Parathyroid adenoma (tissue), 2 donors: ENCODE measurements at regions not wholly inside any gene's neighbourhood (a gene's known extent, or its start where the extent isn't known, plus 50 kb on each side); places are given as distances from the start of the nearest gene placed in this dataset.

Experiments used
- H2AFZ ChIP-seq: fragments of 300-600 bp; sonication (generic); one replicate; pipeline ENCODE4 v1.7.0; 2017; ENCODE audit warnings: antibody characterized with exemption, mild to moderate bottlenecking
- H3K27ac ChIP-seq: fragments of 300-600 bp; sonication (generic); one replicate; pipeline ENCODE4 v1.7.0; 2017
- H3K27me3 ChIP-seq: fragments of 300-600 bp; sonication (generic); one replicate; pipeline ENCODE4 v1.7.0; 2017; ENCODE audit warnings: low read length; ENCODE audit not compliant: control insufficient read depth, insufficient read depth
- H3K36me3 ChIP-seq: fragments of 300-600 bp; sonication (generic); one replicate; pipeline ENCODE4 v1.7.0; 2017; ENCODE audit warnings: low read length; ENCODE audit not compliant: control insufficient read depth, insufficient read depth
- H3K4me1 ChIP-seq: fragments of 300-600 bp; sonication (generic); one replicate; pipeline ENCODE4 v1.7.0; 2017; ENCODE audit warnings: control low read depth
- H3K4me2 ChIP-seq: fragments of 300-600 bp; sonication (generic); one replicate; pipeline ENCODE4 v1.7.0; 2017; ENCODE audit warnings: low read length
- H3K4me3 ChIP-seq: fragments of 300-600 bp; sonication (generic); one replicate; pipeline ENCODE4 v1.7.0; 2017; ENCODE audit warnings: low read depth, low read length
- H3K79me2 ChIP-seq: fragments of 300-600 bp; sonication (generic); one replicate; pipeline ENCODE4 v1.7.0; 2017; ENCODE audit warnings: control low read depth
- H3K9ac ChIP-seq: fragments of 300-600 bp; sonication (generic); one replicate; pipeline ENCODE4 v1.7.0; 2017; ENCODE audit warnings: mild to moderate bottlenecking
- H3K9me3 ChIP-seq: fragments of 300-600 bp; sonication (generic); one replicate; pipeline ENCODE4 v1.7.0; 2017; ENCODE audit warnings: low read length; ENCODE audit not compliant: control insufficient read depth
- CTCF ChIP-seq: fragments of 300-600 bp; sonication (generic); IDR thresholded peaks from one replicate; pipeline ENCODE4 v1.7.0; 2017; ENCODE audit warnings: antibody characterized with exemption, mild to moderate bottlenecking
- donor health status: primary hyperparathyroidism.

GRCh38 chr19:27754700-27755099 is 1458.3 kb downstream of the UQCRFS1 start:
- no peaks in the 10 kb centered on the region for H3K79me2 ChIP-seq
- no peak for TF ChIP-seq CTCF
- H3K4me1 ChIP-seq: no peaks in the 10 kb centered on the region
- H3K27ac ChIP-seq: no peak overlapping the region
- no peaks in the 10 kb centered on the region for H3K9me3 ChIP-seq
- no peaks in the 10 kb centered on the region for H3K27me3 ChIP-seq
- H3K9ac ChIP-seq: no peak overlapping the region
- no peak overlapping the region for H2AFZ ChIP-seq
- H3K36me3 ChIP-seq: no peaks in the 10 kb centered on the region
- no peak overlapping the region for H3K4me2 ChIP-seq
- H3K4me3 ChIP-seq: no peak overlapping the region

GRCh38 chr19:27753622-27754021 is 1459.3 kb downstream of the UQCRFS1 start:
- H3K9me3 ChIP-seq: no peaks in the 10 kb centered on the region
- H2AFZ ChIP-seq: no peak overlapping the region
- H3K4me3 ChIP-seq: no peak overlapping the region
- H3K4me1 ChIP-seq: no peaks in the 10 kb centered on the region
- no peak for TF ChIP-seq CTCF
- H3K4me2 ChIP-seq: no peak overlapping the region
- H3K36me3 ChIP-seq: no peaks in the 10 kb centered on the region
- H3K79me2 ChIP-seq: no peaks in the 10 kb centered on the region
- H3K27me3 ChIP-seq: no peaks in the 10 kb centered on the region
- H3K9ac ChIP-seq: no peak overlapping the region
- H3K27ac ChIP-seq: no peak overlapping the region

DNA sequence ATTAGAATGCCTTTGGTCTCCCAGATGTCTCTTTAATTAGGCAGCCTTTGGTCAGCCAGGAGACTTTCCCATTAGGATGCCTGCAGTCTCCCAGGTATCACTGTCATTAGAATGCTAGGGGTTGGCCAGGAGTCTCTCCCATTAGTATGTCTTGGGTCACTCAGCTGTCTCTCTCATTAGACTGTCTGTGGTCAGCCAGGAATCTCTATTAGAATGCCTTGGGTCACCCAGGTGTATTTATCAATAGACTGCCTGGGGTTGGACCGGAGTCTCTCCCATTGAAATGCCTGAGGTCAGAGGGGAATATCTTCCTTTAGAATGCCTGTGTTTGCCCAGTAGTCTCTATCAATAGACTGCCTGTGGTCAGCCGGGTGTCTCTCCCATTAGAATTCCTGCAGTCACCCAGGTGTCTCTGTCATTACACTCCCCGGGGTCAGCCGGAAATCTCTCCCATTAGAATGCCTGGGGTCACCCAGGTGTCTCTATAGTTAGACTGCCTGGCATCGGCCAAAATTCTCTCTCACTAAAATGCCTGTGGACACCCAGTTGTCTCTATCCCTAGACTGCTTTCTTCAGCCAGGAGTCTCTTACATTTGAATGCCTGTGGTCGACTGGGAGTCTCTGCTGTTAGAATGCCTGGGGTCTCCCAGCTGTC is 1460.3 kb downstream of the UQCRFS1 start:
- Histone ChIP-seq H3K4me1 (no peaks in the 10 kb centered on the region), H3K9ac (no peak overlapping the region), H3K9me3 (no peaks in the 10 kb centered on the region), H2AFZ (no peak overlapping the region), H3K36me3 (no peaks in the 10 kb centered on the region), H3K27me3 (no peaks in the 10 kb centered on the region), H3K27ac (no peak overlapping the region), H3K79me2 (no peaks in the 10 kb centered on the region), H3K4me3 (no peak overlapping the region), H3K4me2 (no peak overlapping the region)
- no peak for TF ChIP-seq CTCF

DNA sequence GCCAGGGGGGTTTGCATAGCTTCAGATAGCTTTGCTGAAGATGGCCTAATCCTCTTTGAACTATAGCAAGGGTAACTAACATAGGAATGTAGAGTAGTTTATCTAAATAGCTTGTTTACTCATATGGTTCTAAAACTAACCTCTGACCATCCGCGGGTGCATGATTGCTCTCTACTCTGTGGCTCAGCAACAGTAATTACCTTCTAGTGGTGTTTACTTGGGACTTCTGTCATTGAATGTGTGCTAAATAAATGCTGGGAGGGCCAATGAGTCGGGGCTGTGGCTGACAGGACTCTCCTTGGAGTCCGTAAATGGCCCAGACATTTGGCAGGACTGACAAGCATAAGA is 1461.9 kb downstream of the UQCRFS1 start:
- no peak for TF ChIP-seq CTCF
- Histone ChIP-seq H3K4me1 (no peaks in the 10 kb centered on the region), H3K9ac (no peak overlapping the region), H3K36me3 (no peaks in the 10 kb centered on the region), H3K27ac (no peak overlapping the region), H3K4me2 (no peak overlapping the region), H2AFZ (no peak overlapping the region), H3K9me3 (no peaks in the 10 kb centered on the region), H3K79me2 (no peaks in the 10 kb centered on the region), H3K4me3 (no peak overlapping the region), H3K27me3 (no peaks in the 10 kb centered on the region)

GRCh38 chr19:27750391-27751043 is 1462.4 kb downstream of the UQCRFS1 start:
- Histone ChIP-seq H3K9me3 (no peaks in the 10 kb centered on the region), H2AFZ (no peak overlapping the region), H3K27ac (no peak overlapping the region), H3K4me1 (no peaks in the 10 kb centered on the region), H3K4me2 (no peak overlapping the region), H3K36me3 (no peaks in the 10 kb centered on the region), H3K79me2 (no peaks in the 10 kb centered on the region), H3K4me3 (no peak overlapping the region), H3K27me3 (no peaks in the 10 kb centered on the region), H3K9ac (no peak overlapping the region)
- TF ChIP-seq CTCF: no peak
